H1 (cell line): ENCODE measurements at regions not wholly inside any gene's neighbourhood (a gene's known extent, or its start where the extent isn't known, plus 50 kb on each side); places are given as distances from the start of the nearest gene placed in this dataset.

Experiments used
- CTCF ChIA-PET: fragments of 300-600 bp; sonication (Branson Sonifier 250); formaldehyde crosslinking; loops from one replicate; lab custom pipeline; 2021; ENCODE audit not compliant: partially characterized antibody; lab: Charles Lee
- POLR2A ChIA-PET: fragments of 300-600 bp; sonication (Branson Sonifier 250); formaldehyde crosslinking; loops from one replicate; lab custom pipeline; 2021; ENCODE audit warnings: inconsistent platforms; ENCODE audit not compliant: partially characterized antibody; lab: Charles Lee
- DNase-seq, 2 experiments: peaks; one replicate each; pipeline versions ENCODE4 v3.0.0 to v3.0.0-alpha.2; 2010 to 2022; ENCODE audit warnings: low spot score in 2 of 2, low read depth in 1 of 2, mixed read lengths in 1 of 2
- FAIRE-seq: peaks from 2 replicates; lab custom pipeline; 2011; peaks lifted over from hg19 to GRCh38; lab: Jason Lieb, UNC
- H2AFZ ChIP-seq: 2 replicates; pipeline ENCODE4 v1.8.1; 2012; ENCODE audit warnings: low read length, inconsistent platforms
- H2AK5ac ChIP-seq: 2 replicates; pipeline ENCODE4 v1.6.1; 2013; ENCODE audit warnings: low read depth, low read length
- H2BK120ac ChIP-seq: replicated peaks from 2 replicates; pipeline ENCODE3; 2013; ENCODE audit warnings: low read depth, low read length, inconsistent platforms
- H2BK12ac ChIP-seq: 2 replicates; pipeline ENCODE4 v1.6.1; 2013; ENCODE audit warnings: low read depth, low read length
- H2BK15ac ChIP-seq: 2 replicates; pipeline ENCODE4 v1.6.1; 2013; ENCODE audit warnings: low read length
- H2BK20ac ChIP-seq: 2 replicates; pipeline ENCODE4 v1.6.1; 2013; ENCODE audit warnings: low read length
- H2BK5ac ChIP-seq: 2 replicates; pipeline ENCODE4 v1.6.1; 2013; ENCODE audit warnings: low read depth, low read length
- H3K14ac ChIP-seq: 2 replicates; pipeline ENCODE4 v1.6.1; 2013; ENCODE audit warnings: inconsistent platforms; ENCODE audit not compliant: insufficient read length
- H3K18ac ChIP-seq: 2 replicates; pipeline ENCODE4 v1.6.1; 2013; ENCODE audit warnings: low read length; ENCODE audit errors: extremely low read depth
- H3K23ac ChIP-seq: 2 replicates; pipeline ENCODE4 v1.6.1; 2013; ENCODE audit warnings: inconsistent platforms; ENCODE audit not compliant: insufficient read length
- H3K23me2 ChIP-seq: 2 replicates; pipeline ENCODE4 v1.6.1; 2013; ENCODE audit warnings: low read depth, low read length
- H3K27ac ChIP-seq: 2 replicates; pipeline ENCODE4 v1.6.1; 2011; ENCODE audit warnings: low read depth, low read length, inconsistent platforms
- H3K27me3 ChIP-seq, 4 experiments: replicated peaks in 1 of 4; 1 replicate in 1 of 4; 2 replicates in 3 of 4; pipeline versions ENCODE4 v1.6.1 to v1.8.1; 2011 to 2013; ENCODE audit warnings: low read length in 3 of 4, mild to moderate bottlenecking in 3 of 4, inconsistent platforms in 2 of 4, mixed read lengths in 2 of 4, moderate library complexity in 1 of 4; ENCODE audit not compliant: control insufficient read depth in 3 of 4, insufficient read depth in 3 of 4; ENCODE audit errors: extremely low read depth in 1 of 4
- H3K36me3 ChIP-seq, 4 experiments: 2 replicates each; pipeline versions ENCODE4 v1.6.1 to v1.8.1; 2011 to 2013; ENCODE audit warnings: mild to moderate bottlenecking in 4 of 4, low read length in 3 of 4, moderate library complexity in 2 of 4, control low read depth in 1 of 4, inconsistent platforms in 1 of 4; ENCODE audit not compliant: insufficient read depth in 4 of 4, control insufficient read depth in 2 of 4
- H3K4ac ChIP-seq: replicated peaks from 2 replicates; pipeline ENCODE3; 2013; ENCODE audit warnings: low read length, low read depth, mixed read lengths, inconsistent platforms; ENCODE audit not compliant: insufficient read length
- H3K4me1 ChIP-seq, 4 experiments: replicated peaks in 1 of 4; 1 replicate in 1 of 4; 2 replicates in 3 of 4; pipeline versions ENCODE4 v1.6.1 to v1.8.1; 2011 to 2013; ENCODE audit warnings: low read length in 3 of 4, inconsistent platforms in 2 of 4, mixed read lengths in 1 of 4; ENCODE audit not compliant: insufficient read depth in 4 of 4, control insufficient read depth in 3 of 4
- H3K4me2 ChIP-seq, 2 experiments: 2 replicates each; pipeline versions ENCODE4 v1.6.1 to v1.8.1; 2011 to 2013; ENCODE audit warnings: low read depth in 2 of 2, low read length in 2 of 2, control low read depth in 1 of 2, inconsistent platforms in 1 of 2, mild to moderate bottlenecking in 1 of 2; ENCODE audit not compliant: insufficient read depth in 1 of 2
- H3K4me3 ChIP-seq, 4 experiments: fragments of 200-600, 300-600 bp in 1 of 4; sonication (generic), shearing (Covaris generic), sonication (Bioruptor Twin) in 1 of 4; 2 replicates each; pipeline versions ENCODE4 v1.5.1 to v1.8.1; 2011 to 2016; ENCODE audit warnings: low read length in 4 of 4, low read depth in 3 of 4, control low read depth in 2 of 4, inconsistent platforms in 2 of 4, mild to moderate bottlenecking in 2 of 4, mixed read lengths in 1 of 4, moderate library complexity in 1 of 4; ENCODE audit not compliant: insufficient read depth in 2 of 4; ENCODE audit errors: extremely low read depth in 1 of 4
- H3K56ac ChIP-seq: replicated peaks from 2 replicates; pipeline ENCODE3; 2013; ENCODE audit warnings: low read depth, mild to moderate bottlenecking, mixed read lengths, low read length, inconsistent platforms; ENCODE audit not compliant: insufficient read length
- H3K79me1 ChIP-seq: 2 replicates; pipeline ENCODE4 v1.6.1; 2013; ENCODE audit warnings: low read depth, low read length, control low read depth
- H3K79me2 ChIP-seq, 2 experiments: 2 replicates each; pipeline versions ENCODE4 v1.6.1 to v1.8.1; 2012 to 2013; ENCODE audit warnings: low read length in 2 of 2, mild to moderate bottlenecking in 2 of 2, inconsistent platforms in 1 of 2; ENCODE audit not compliant: insufficient read depth in 2 of 2, control insufficient read depth in 1 of 2
- H3K9ac ChIP-seq, 4 experiments: replicated peaks in 1 of 4; 1 replicate in 1 of 4; 2 replicates in 3 of 4; pipeline versions ENCODE4 v1.6.1 to v1.8.1; 2011 to 2013; ENCODE audit warnings: low read depth in 3 of 4, low read length in 3 of 4, control low read depth in 2 of 4, mild to moderate bottlenecking in 2 of 4, moderate library complexity in 2 of 4, inconsistent platforms in 1 of 4; ENCODE audit errors: extremely low read depth in 1 of 4
- H3K9me3 ChIP-seq, 2 experiments: 2 replicates each; pipeline versions ENCODE4 v1.6.1 to v1.8.1; 2012 to 2013; ENCODE audit warnings: mild to moderate bottlenecking in 2 of 2, moderate library complexity in 2 of 2, control low read depth in 1 of 2, inconsistent platforms in 1 of 2, low read depth in 1 of 2, low read length in 1 of 2, mixed read lengths in 1 of 2; ENCODE audit not compliant: insufficient read depth in 2 of 2
- H4K20me1 ChIP-seq, 2 experiments: replicated peaks in 1 of 2; 2 replicates each; pipeline versions ENCODE3 to v1.8.1; 2011 to 2013; ENCODE audit warnings: inconsistent platforms in 2 of 2, low read length in 2 of 2, mild to moderate bottlenecking in 1 of 2; ENCODE audit not compliant: insufficient read depth in 2 of 2, control insufficient read depth in 1 of 2
- H4K5ac ChIP-seq: 2 replicates; pipeline ENCODE4 v1.6.1; 2013; ENCODE audit warnings: low read length, low read depth, mixed read lengths, inconsistent platforms; ENCODE audit not compliant: insufficient read length
- H4K8ac ChIP-seq: 2 replicates; pipeline ENCODE4 v1.8.0; 2013; ENCODE audit warnings: mild to moderate bottlenecking, moderate library complexity, low read length, inconsistent platforms; ENCODE audit not compliant: insufficient read depth; ENCODE audit errors: extremely low read depth
- H4K91ac ChIP-seq: replicated peaks from 2 replicates; pipeline ENCODE3; 2013; ENCODE audit warnings: low read length, mixed read lengths, inconsistent platforms; ENCODE audit not compliant: insufficient read length
- BCL11A ChIP-seq, 2 experiments: IDR thresholded peaks; one replicate each; pipeline ENCODE4 v1.6.1; 2011; ENCODE audit warnings: low read depth in 2 of 2, low read length in 2 of 2, mild to moderate bottlenecking in 2 of 2
- EZH2 ChIP-seq: fragments of 200-600 bp; sonication (generic); IDR thresholded peaks from 2 replicates; pipeline ENCODE4 v1.7.1; 2012; ENCODE audit warnings: low read depth, mild to moderate bottlenecking, moderate library complexity, low read length, inconsistent platforms; ENCODE audit not compliant: severe bottlenecking
- HDAC6 ChIP-seq: IDR thresholded peaks from one replicate; pipeline ENCODE4 v1.7.1; 2012; ENCODE audit warnings: low read depth, mild to moderate bottlenecking, inconsistent platforms, low read length, moderate library complexity
- JUN ChIP-seq: IDR thresholded peaks from 2 replicates; pipeline ENCODE4 v1.6.1; 2011; ENCODE audit warnings: low read depth, mild to moderate bottlenecking, improper control_type of control experiment, low read length
- NRF1 ChIP-seq: IDR thresholded peaks from 2 replicates; pipeline ENCODE4 v1.6.1; 2011; ENCODE audit warnings: mild to moderate bottlenecking, low read depth, low read length, improper control_type of control experiment
- PHF8 ChIP-seq: fragments of 200-600 bp; sonication (generic); conservative IDR thresholded peaks from 2 replicates; pipeline ENCODE4 v1.7.1; 2012; ENCODE audit warnings: low read depth, mild to moderate bottlenecking, inconsistent platforms, low read length, moderate library complexity
- RBBP5 ChIP-seq: IDR thresholded peaks from 2 replicates; pipeline ENCODE4 v1.7.1; 2012; ENCODE audit warnings: low read depth, mild to moderate bottlenecking, inconsistent platforms, low read length, moderate library complexity, borderline replicate concordance
- RNF2 ChIP-seq: fragments of 200-900, 300-1000 bp; sonication (generic); IDR thresholded peaks from 2 replicates; pipeline ENCODE4 v1.7.1; 2016; ENCODE audit warnings: borderline replicate concordance, low read depth, mild to moderate bottlenecking, antibody characterized with exemption, low read length; ENCODE audit not compliant: poor library complexity, severe bottlenecking; ENCODE audit errors: missing control alignments
- SIRT6 ChIP-seq: IDR thresholded peaks from one replicate; pipeline ENCODE4 v1.7.1; 2012; ENCODE audit warnings: low read length, inconsistent platforms
- SP1 ChIP-seq: IDR thresholded peaks from 2 replicates; pipeline ENCODE4 v1.6.1; 2011; ENCODE audit warnings: low read depth, low read length
- TBP ChIP-seq: IDR thresholded peaks from 2 replicates; pipeline ENCODE4 v1.6.1; 2011; ENCODE audit warnings: low read depth, low read length, improper control_type of control experiment
- WGBS, 2 experiments: shearing (Covaris generic) in 1 of 2; methylation state at CpG; one replicate each; pipeline versions ENCODE4 v1.1.6 to v1.1.7; 2013 to 2015; ENCODE audit warnings: low lambda C conversion rate in 2 of 2, mixed read lengths in 2 of 2, inconsistent platforms in 1 of 2, low coverage in 1 of 2, missing lambda C conversion rate in 1 of 2; ENCODE audit not compliant: insufficient replicate concordance in 2 of 2, insufficient coverage in 1 of 2, insufficient read length in 1 of 2; ENCODE audit errors: extremely low coverage in 1 of 2, missing lambda C conversion rate in 1 of 2; 5-methylcytosine and 5-hydroxymethylcytosine counted together
- TF ChIP-seq, protein P1 (sequence below): IDR thresholded peaks from 2 replicates; pipeline ENCODE4 v1.6.1; 2012; ENCODE audit warnings: inconsistent platforms
- TF ChIP-seq, protein P2 (sequence below): IDR thresholded peaks from 2 replicates; pipeline ENCODE4 v1.6.1; 2012; ENCODE audit warnings: inconsistent platforms

GRCh38 chr20:51195419-51195901 is 172.6 kb upstream of the KCNG1 start:
- Histone ChIP-seq H2BK12ac (no peak overlapping the region), H3K9me3 (no peaks in the 10 kb centered on the region), H3K9ac (no peak overlapping the region), H4K8ac (no peak overlapping the region), H4K5ac (no peak overlapping the region), H3K4me1 (no peaks in the 10 kb centered on the region), H2AFZ (0 out of 2 replicates have a peak overlapping the region, but pooled peaks have one; percentile 31), H3K4ac (no peak overlapping the region), H4K91ac (no peak overlapping the region), H3K79me1 (no peaks in the 10 kb centered on the region), H2BK120ac (no peak overlapping the region), H3K79me2 (no peaks in the 10 kb centered on the region), H3K4me3 (no peak overlapping the region), H3K36me3 (no peaks in the 10 kb centered on the region; a peak in 1 of 8 replicates), H2AK5ac (no peak overlapping the region), H3K27ac (no peak overlapping the region), H2BK5ac (no peak overlapping the region), H3K27me3 (no peaks in the 10 kb centered on the region), H3K4me2 (no peak overlapping the region), H2BK15ac (no peak overlapping the region), H3K56ac (no peak overlapping the region), H3K14ac (no peak overlapping the region), H4K20me1 (no peaks in the 10 kb centered on the region), H2BK20ac (no peak overlapping the region), H3K23ac (no peak overlapping the region), H3K18ac (no peak overlapping the region), H3K23me2 (no peaks in the 10 kb centered on the region; the same call in 1 of the 2 replicates)
- CTCF ChIA-PET, result interaction anchor here (0.8 to 1.1 kb wide), 2 partner anchors 10 to 219 kb away, joined by 3 read pairs; no protein-coding TSS in a partner anchor
- 88% methylated on average over 10 of the region's 10 CpGs; no CpG with 5 or more reads in 1 of the 2 experiments for WGBS, 2 experiments
- POLR2A ChIA-PET, result no interaction called here
- TF ChIP-seq SP1, result no peak
- TF ChIP-seq TBP, result no peak
- no peak for TF ChIP-seq PHF8
- no peak for TF ChIP-seq SIRT6
- TF ChIP-seq HDAC6, result no peak
- TF ChIP-seq EZH2, result no peak
- TF ChIP-seq, protein P1, sequence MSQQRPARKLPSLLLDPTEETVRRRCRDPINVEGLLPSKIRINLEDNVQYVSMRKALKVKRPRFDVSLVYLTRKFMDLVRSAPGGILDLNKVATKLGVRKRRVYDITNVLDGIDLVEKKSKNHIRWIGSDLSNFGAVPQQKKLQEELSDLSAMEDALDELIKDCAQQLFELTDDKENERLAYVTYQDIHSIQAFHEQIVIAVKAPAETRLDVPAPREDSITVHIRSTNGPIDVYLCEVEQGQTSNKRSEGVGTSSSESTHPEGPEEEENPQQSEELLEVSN, result no peak
- TF ChIP-seq BCL11A (IDR thresholded peaks at IDR 0.05; ENCODE audit: low read depth in 2 of 2, low read length in 2 of 2), result no peak
- TF ChIP-seq, protein P2, sequence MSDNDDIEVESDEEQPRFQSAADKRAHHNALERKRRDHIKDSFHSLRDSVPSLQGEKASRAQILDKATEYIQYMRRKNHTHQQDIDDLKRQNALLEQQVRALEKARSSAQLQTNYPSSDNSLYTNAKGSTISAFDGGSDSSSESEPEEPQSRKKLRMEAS, result no peak
- TF ChIP-seq JUN, result no peak
- TF ChIP-seq RBBP5, result no peak
- no peak for TF ChIP-seq RNF2
- TF ChIP-seq NRF1, result no peak
- no peak for DNase-seq
- no peak for FAIRE-seq
